Stimulated activated CD8-positive, alpha-beta memory T cell treated with anti-CD3 and anti-CD28 coated beads, Interleukin-4, amount 100 ng/mL, for 24 hours (primary cell): ENCODE measurements at regions not wholly inside any gene's neighbourhood (a gene's known extent, or its start where the extent isn't known, plus 50 kb on each side); places are given as distances from the start of the nearest gene placed in this dataset.

Source experiments
- DNase-seq: peaks from one replicate; pipeline ENCODE4 v3.0.0-alpha.2; 2020; ENCODE audit warnings: low read depth

GRCh38 chr1:30479575-30479974 is 243.8 kb downstream of the MATN1 start:
- DNase-seq, result no peak

GRCh38 chr1:30478799-30479563 is 244.4 kb downstream of the MATN1 start:
- no peak for DNase-seq

GRCh38 chr1:30478283-30478682 is 245.1 kb downstream of the MATN1 start:
- no peak for DNase-seq

- no peak for DNase-seq
These were observed 245.8 kb downstream of the MATN1 start for GRCh38 chr1:30477588-30477987.

GRCh38 chr1:30476911-30477459 is 246.4 kb downstream of the MATN1 start:
- DNase-seq, result no peak

- no peak for DNase-seq
These were observed 246.9 kb downstream of the MATN1 start for GRCh38 chr1:30476476-30476875.

- no peak for DNase-seq
These were observed 247.4 kb downstream of the MATN1 start for GRCh38 chr1:30475966-30476365.

- no peak for DNase-seq
These were observed 248.2 kb downstream of the MATN1 start for GRCh38 chr1:30475201-30475600.

GRCh38 chr1:30474818-30475200 is 248.6 kb downstream of the MATN1 start:
- DNase-seq, result no peak

GRCh38 chr1:30473922-30474817 is 249.2 kb downstream of the MATN1 start:
- DNase-seq, result no peak

GRCh38 chr1:30472526-30472925 is 250.9 kb downstream of the MATN1 start:
- DNase-seq, result no peak

- no peak for DNase-seq
These were observed 251.4 kb downstream of the MATN1 start for GRCh38 chr1:30472009-30472408.

- DNase-seq, result no peak
These were observed 252.1 kb downstream of the MATN1 start for GRCh38 chr1:30471307-30471706.

- no peak for DNase-seq
These were observed 254.0 kb downstream of the MATN1 start for GRCh38 chr1:30469426-30469825.

GRCh38 chr1:30467101-30467500 is 256.3 kb downstream of the MATN1 start:
- no peak for DNase-seq

GRCh38 chr1:30466610-30467009 is 256.8 kb downstream of the MATN1 start:
- no peak for DNase-seq

GRCh38 chr1:30466026-30466425 is 257.4 kb downstream of the MATN1 start:
- no peak for DNase-seq

- DNase-seq, result no peak
These were observed 258.3 kb downstream of the MATN1 start for GRCh38 chr1:30465096-30465495.

- no peak for DNase-seq
These were observed 259.2 kb downstream of the MATN1 start for GRCh38 chr1:30464187-30464617.

- no peak for DNase-seq
These were observed 260.5 kb downstream of the MATN1 start for GRCh38 chr1:30462826-30463425.

- DNase-seq, result no peak
These were observed 261.2 kb downstream of the MATN1 start for GRCh38 chr1:30462166-30462565.

- no peak for DNase-seq
These were observed 261.7 kb downstream of the MATN1 start for GRCh38 chr1:30461640-30462039.

- no peak for DNase-seq
These were observed 262.7 kb downstream of the MATN1 start for GRCh38 chr1:30460661-30461060.
